H9 (cell line): ENCODE measurements at regions not wholly inside any gene's neighbourhood (a gene's known extent, or its start where the extent isn't known, plus 50 kb on each side); places are given as distances from the start of the nearest gene placed in this dataset.

Experiments
- DNase-seq: peaks from one replicate; pipeline ENCODE4 v3.0.0-alpha.2; 2017
- H2AFZ ChIP-seq: one replicate; pipeline ENCODE4 v1.6.1; 2013; ENCODE audit warnings: mild to moderate bottlenecking, low read length, control low read depth, moderate library complexity
- H2AK5ac ChIP-seq: 2 replicates; pipeline ENCODE4 v1.6.1; 2013; ENCODE audit warnings: low read length, control low read depth, mixed read lengths; ENCODE audit not compliant: insufficient read length
- H2BK120ac ChIP-seq: one replicate; pipeline ENCODE4 v1.6.1; 2013; ENCODE audit warnings: low read depth, mild to moderate bottlenecking, low read length, control low read depth, inconsistent platforms; ENCODE audit not compliant: poor library complexity, severe bottlenecking
- H2BK12ac ChIP-seq: 2 replicates; pipeline ENCODE4 v1.6.1; 2013; ENCODE audit warnings: low read length, control low read depth, mixed read lengths, low read depth; ENCODE audit not compliant: insufficient read length
- H2BK15ac ChIP-seq: 2 replicates; pipeline ENCODE4 v1.6.1; 2013; ENCODE audit warnings: low read depth, low read length, control low read depth
- H2BK20ac ChIP-seq: one replicate; pipeline ENCODE4 v1.6.1; 2013; ENCODE audit warnings: low read depth, mild to moderate bottlenecking, low read length, control low read depth, inconsistent platforms; ENCODE audit not compliant: poor library complexity, severe bottlenecking
- H2BK5ac ChIP-seq: 2 replicates; pipeline ENCODE4 v1.6.1; 2013; ENCODE audit warnings: low read length, control low read depth, mixed read lengths; ENCODE audit not compliant: insufficient read length
- H3K14ac ChIP-seq: 2 replicates; pipeline ENCODE4 v1.6.1; 2013; ENCODE audit warnings: low read length, control low read depth; ENCODE audit not compliant: insufficient read depth
- H3K18ac ChIP-seq: 2 replicates; pipeline ENCODE4 v1.6.1; 2013; ENCODE audit warnings: low read depth, mild to moderate bottlenecking, mixed read lengths, low read length, control low read depth; ENCODE audit not compliant: insufficient read length
- H3K23ac ChIP-seq: 2 replicates; pipeline ENCODE4 v1.6.1; 2013; ENCODE audit warnings: low read length, control low read depth, mixed read lengths, low read depth; ENCODE audit not compliant: insufficient read length
- H3K23me2 ChIP-seq: 2 replicates; pipeline ENCODE4 v1.6.1; 2013; ENCODE audit warnings: low read depth, mild to moderate bottlenecking, mixed read lengths, low read length, control low read depth; ENCODE audit not compliant: insufficient read length, poor library complexity, severe bottlenecking
- H3K27ac ChIP-seq: 2 replicates; pipeline ENCODE4 v1.5.1; 2013; ENCODE audit warnings: low read length, control low read depth, mixed read lengths, low read depth; ENCODE audit not compliant: insufficient read length
- H3K27me3 ChIP-seq: 2 replicates; pipeline ENCODE4 v1.6.1; 2013; ENCODE audit warnings: low read length, control low read depth, inconsistent platforms; ENCODE audit not compliant: insufficient read depth
- H3K4ac ChIP-seq: 2 replicates; pipeline ENCODE4 v1.6.1; 2013; ENCODE audit warnings: low read depth, mild to moderate bottlenecking, control low read depth, inconsistent platforms, low read length, moderate library complexity
- H3K4me1 ChIP-seq: 2 replicates; pipeline ENCODE4 v1.6.1; 2013; ENCODE audit warnings: low read length, control low read depth, inconsistent platforms; ENCODE audit not compliant: insufficient read depth
- H3K4me2 ChIP-seq: 2 replicates; pipeline ENCODE4 v1.6.1; 2013; ENCODE audit warnings: low read length, control low read depth, mixed read lengths; ENCODE audit not compliant: insufficient read length, insufficient read depth
- H3K56ac ChIP-seq: 2 replicates; pipeline ENCODE4 v1.6.1; 2013; ENCODE audit warnings: low read depth, mild to moderate bottlenecking, mixed read lengths, low read length, control low read depth; ENCODE audit not compliant: insufficient read length
- H3K79me1 ChIP-seq: 2 replicates; pipeline ENCODE4 v1.6.1; 2013; ENCODE audit warnings: low read depth, mild to moderate bottlenecking, moderate library complexity, low read length, control low read depth, inconsistent platforms; ENCODE audit not compliant: insufficient read depth, poor library complexity, severe bottlenecking
- H3K79me2 ChIP-seq: 2 replicates; pipeline ENCODE4 v1.6.1; 2013; ENCODE audit warnings: low read length, control low read depth, inconsistent platforms; ENCODE audit not compliant: insufficient read depth
- H3K9ac ChIP-seq: 2 replicates; pipeline ENCODE4 v1.6.1; 2013; ENCODE audit warnings: low read length, control low read depth, mixed read lengths; ENCODE audit not compliant: insufficient read length; ENCODE audit errors: extremely low read depth
- H3K9me3 ChIP-seq: one replicate; pipeline ENCODE4 v1.6.1; 2013; ENCODE audit warnings: low read depth, low read length, inconsistent platforms; ENCODE audit not compliant: control insufficient read depth
- H3T11ph ChIP-seq: one replicate; pipeline ENCODE4 v1.6.1; 2013; ENCODE audit warnings: mild to moderate bottlenecking, low read length, control low read depth, inconsistent platforms
- H4K20me1 ChIP-seq: one replicate; pipeline ENCODE4 v1.6.1; 2013; ENCODE audit not compliant: control insufficient read depth, insufficient read length, insufficient read depth
- H4K5ac ChIP-seq: 2 replicates; pipeline ENCODE4 v1.6.1; 2013; ENCODE audit warnings: low read depth, mild to moderate bottlenecking, mixed read lengths, low read length, control low read depth; ENCODE audit not compliant: insufficient read length
- H4K8ac ChIP-seq: replicated peaks from 2 replicates; pipeline ENCODE4 v1.6.1; 2013; ENCODE audit warnings: low read length, control low read depth, mixed read lengths, low read depth; ENCODE audit not compliant: insufficient read length
- H4K91ac ChIP-seq: 2 replicates; pipeline ENCODE4 v1.6.1; 2013; ENCODE audit warnings: low read depth, mild to moderate bottlenecking, moderate library complexity, mixed read lengths, low read length, control low read depth; ENCODE audit not compliant: insufficient read length
- H3K27ac Mint-ChIP-seq, 3 experiments: 2 replicates in 2 of 3; 3 replicates in 1 of 3; pipeline ENCODE4 v1.8.0; 2020 to 2021; ENCODE audit warnings: mixed read lengths in 3 of 3, mild to moderate bottlenecking in 1 of 3, moderate library complexity in 1 of 3
- H3K27me3 Mint-ChIP-seq: 2 replicates; pipeline ENCODE4 v1.8.0; 2021; ENCODE audit warnings: low read depth, mild to moderate bottlenecking, moderate library complexity, mixed read lengths
- H3K36me3 Mint-ChIP-seq, 3 experiments: 2 replicates in 2 of 3; 3 replicates in 1 of 3; pipeline ENCODE4 v1.8.0; 2020 to 2021; ENCODE audit warnings: low read depth in 3 of 3, mixed read lengths in 3 of 3; ENCODE audit not compliant: insufficient read depth in 1 of 3
- H3K4me1 Mint-ChIP-seq, 2 experiments: 2 replicates each; pipeline ENCODE4 v1.8.0; 2020; ENCODE audit warnings: mixed read lengths in 2 of 2
- H3K4me3 Mint-ChIP-seq, 2 experiments: 2 replicates in 1 of 2; 3 replicates in 1 of 2; pipeline ENCODE4 v1.8.0; 2020 to 2021; ENCODE audit warnings: mild to moderate bottlenecking in 2 of 2, mixed read lengths in 2 of 2, moderate library complexity in 1 of 2
- H3K9me3 Mint-ChIP-seq, 2 experiments: 2 replicates in 1 of 2; 3 replicates in 1 of 2; pipeline ENCODE4 v1.8.0; 2020; ENCODE audit warnings: mild to moderate bottlenecking in 2 of 2, mixed read lengths in 2 of 2, moderate library complexity in 1 of 2
- WGBS: extraction: QIAGEN DNeasy Blood & Tissue Kit; methylation state at CpG from one replicate; pipeline ENCODE4 v1.1.7; 2013; ENCODE audit warnings: missing lambda C conversion rate, low lambda C conversion rate, mixed read lengths; ENCODE audit not compliant: insufficient read length; ENCODE audit errors: extremely low coverage; 5-methylcytosine and 5-hydroxymethylcytosine counted together
- TF ChIP-seq, protein P1 (sequence below): fragments of 200-600 bp; sonication (generic); conservative IDR thresholded peaks from 3 replicates; pipeline ENCODE4 v1.8.0; 2021; ENCODE audit warnings: antibody characterized with exemption, mild to moderate bottlenecking

- no peak overlapping the region for H4K91ac ChIP-seq
- H3K36me3 Mint-ChIP-seq, result peaks cover 2 to 18% (median 6%) of the 10 kb centered on the region in 3 experiments; a peak in 4 of 7 replicates
- H3K4me1 Mint-ChIP-seq, result peaks cover 16 to 19% of the 10 kb centered on the region in 2 experiments
- H3K27ac ChIP-seq, result no peak overlapping the region
- no peak overlapping the region for H3K23ac ChIP-seq
- H2AK5ac ChIP-seq, result no peak overlapping the region
- H3K18ac ChIP-seq, result no peak overlapping the region
- H2BK20ac ChIP-seq, result no peak overlapping the region
- H3K79me1 ChIP-seq, result no peaks in the 10 kb centered on the region
- no peak overlapping the region for H3K4ac ChIP-seq
- no peaks in the 10 kb centered on the region for H3K4me1 ChIP-seq
- H3K79me2 ChIP-seq, result no peaks in the 10 kb centered on the region
- H2BK120ac ChIP-seq, result no peak overlapping the region
- TF ChIP-seq, protein P1, sequence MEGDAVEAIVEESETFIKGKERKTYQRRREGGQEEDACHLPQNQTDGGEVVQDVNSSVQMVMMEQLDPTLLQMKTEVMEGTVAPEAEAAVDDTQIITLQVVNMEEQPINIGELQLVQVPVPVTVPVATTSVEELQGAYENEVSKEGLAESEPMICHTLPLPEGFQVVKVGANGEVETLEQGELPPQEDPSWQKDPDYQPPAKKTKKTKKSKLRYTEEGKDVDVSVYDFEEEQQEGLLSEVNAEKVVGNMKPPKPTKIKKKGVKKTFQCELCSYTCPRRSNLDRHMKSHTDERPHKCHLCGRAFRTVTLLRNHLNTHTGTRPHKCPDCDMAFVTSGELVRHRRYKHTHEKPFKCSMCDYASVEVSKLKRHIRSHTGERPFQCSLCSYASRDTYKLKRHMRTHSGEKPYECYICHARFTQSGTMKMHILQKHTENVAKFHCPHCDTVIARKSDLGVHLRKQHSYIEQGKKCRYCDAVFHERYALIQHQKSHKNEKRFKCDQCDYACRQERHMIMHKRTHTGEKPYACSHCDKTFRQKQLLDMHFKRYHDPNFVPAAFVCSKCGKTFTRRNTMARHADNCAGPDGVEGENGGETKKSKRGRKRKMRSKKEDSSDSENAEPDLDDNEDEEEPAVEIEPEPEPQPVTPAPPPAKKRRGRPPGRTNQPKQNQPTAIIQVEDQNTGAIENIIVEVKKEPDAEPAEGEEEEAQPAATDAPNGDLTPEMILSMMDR, result no peak
- H3K27me3 ChIP-seq, result no peaks in the 10 kb centered on the region
- H3K4me3 Mint-ChIP-seq, result no peak overlapping the region
- DNase-seq, result no peak
- no peak overlapping the region for H2BK12ac ChIP-seq
- WGBS, result no CpG with 5 or more reads among the region's 6 CpGs
- H3K14ac ChIP-seq, result no peak overlapping the region
- H3K9me3 ChIP-seq, result no peaks in the 10 kb centered on the region
- no peak overlapping the region for H2BK5ac ChIP-seq
- no peak overlapping the region for H3K4me2 ChIP-seq
- no peak overlapping the region for H2AFZ ChIP-seq
- no peaks in the 10 kb centered on the region for H3K23me2 ChIP-seq
- no peak overlapping the region for H3T11ph ChIP-seq
- H3K9ac ChIP-seq, result no peak overlapping the region
- H4K5ac ChIP-seq, result no peak overlapping the region
- no peak overlapping the region for H4K8ac ChIP-seq
- no peaks in the 10 kb centered on the region for H4K20me1 ChIP-seq
- peaks cover 8 to 11% of the 10 kb centered on the region in 2 experiments for H3K9me3 Mint-ChIP-seq
- no peak overlapping the region for H3K27ac Mint-ChIP-seq
- H2BK15ac ChIP-seq, result no peak overlapping the region
- H3K27me3 Mint-ChIP-seq, result no peaks in the 10 kb centered on the region
- no peak overlapping the region for H3K56ac ChIP-seq
Observed at GRCh38 chr15:62866366-62866765, 176.2 kb upstream of the TPM1 start.
